HG03342 (cell line): ENCODE measurements at regions not wholly inside any gene's neighbourhood (a gene's known extent, or its start where the extent isn't known, plus 50 kb on each side); places are given as distances from the start of the nearest gene placed in this dataset.
"Not testable (repeated sequence)": the region's sequence is repeated elsewhere in the genome, so short reads cannot be mapped to it uniquely, and the experiment has no call there.

Source experiments
- ATAC-seq: cut with Tn5 transposase; IDR thresholded peaks from one replicate; pipeline ENCODE4 v1.9.1; 2021; ENCODE audit warnings: mild to moderate bottlenecking, moderate library complexity; ENCODE audit not compliant: unreplicated experiment

DNA sequence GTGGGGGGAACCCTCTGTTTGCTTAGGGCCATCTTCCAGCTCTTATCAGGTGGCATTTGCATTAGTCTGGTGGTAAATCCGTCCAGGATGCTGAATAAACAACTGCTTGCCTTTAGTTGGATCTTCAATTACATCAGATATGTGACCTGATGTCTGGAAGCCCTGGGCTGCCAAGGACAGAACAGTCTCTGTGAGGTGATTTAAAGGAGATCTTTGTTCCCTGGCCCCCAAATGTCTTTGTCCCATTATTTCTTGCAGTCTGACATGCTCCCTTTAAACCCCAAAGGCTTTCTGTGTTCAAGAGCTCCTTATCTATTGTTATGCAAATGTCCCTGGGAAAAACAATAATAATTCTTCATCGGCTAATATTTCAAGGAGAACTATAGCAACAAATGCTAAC lies 84.6 kb upstream of the SPTLC3 start:
- ATAC-seq, result no peak

DNA sequence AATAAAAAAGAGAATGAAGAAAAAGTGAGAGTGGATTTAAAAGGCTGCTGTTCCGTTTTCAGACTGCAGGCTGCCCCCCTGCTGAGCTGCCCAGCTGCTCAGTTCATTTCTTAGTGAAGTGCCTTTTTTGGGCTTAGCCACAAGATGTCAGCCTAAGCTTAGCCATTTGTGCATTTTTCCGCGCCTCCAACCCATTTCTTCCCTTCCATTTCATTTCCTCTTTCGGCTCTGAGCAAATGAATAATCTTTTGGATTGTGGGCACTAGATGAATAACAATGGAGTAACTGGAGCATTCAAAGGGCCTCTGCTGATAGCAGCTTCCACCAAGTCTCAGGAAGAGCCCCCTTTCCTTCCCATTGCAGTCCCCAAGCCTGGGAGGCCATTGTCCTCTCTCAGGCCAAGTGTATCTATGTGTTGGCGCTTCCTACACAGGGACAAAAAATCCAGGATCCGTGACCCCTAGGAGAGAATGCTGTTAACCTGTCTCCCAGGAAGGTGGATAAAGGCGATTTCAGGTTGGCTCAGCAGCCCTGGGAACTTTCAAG lies 83.5 kb upstream of the SPTLC3 start:
- peak; percentile 96 for ATAC-seq

GRCh38 chr20:12925863-12926793 lies 82.6 kb upstream of the SPTLC3 start:
- no peak for ATAC-seq

- ATAC-seq, result no peak
These were observed 81.3 kb upstream of the SPTLC3 start for GRCh38 chr20:12927489-12927888.

- ATAC-seq, result no peak
These were observed 80.4 kb upstream of the SPTLC3 start for GRCh38 chr20:12928358-12928754.

GRCh38 chr20:12928755-12929401 lies 79.9 kb upstream of the SPTLC3 start:
- no peak for ATAC-seq

GRCh38 chr20:12936020-12936419 lies 72.8 kb upstream of the SPTLC3 start:
- peak; percentile 46 for ATAC-seq

DNA sequence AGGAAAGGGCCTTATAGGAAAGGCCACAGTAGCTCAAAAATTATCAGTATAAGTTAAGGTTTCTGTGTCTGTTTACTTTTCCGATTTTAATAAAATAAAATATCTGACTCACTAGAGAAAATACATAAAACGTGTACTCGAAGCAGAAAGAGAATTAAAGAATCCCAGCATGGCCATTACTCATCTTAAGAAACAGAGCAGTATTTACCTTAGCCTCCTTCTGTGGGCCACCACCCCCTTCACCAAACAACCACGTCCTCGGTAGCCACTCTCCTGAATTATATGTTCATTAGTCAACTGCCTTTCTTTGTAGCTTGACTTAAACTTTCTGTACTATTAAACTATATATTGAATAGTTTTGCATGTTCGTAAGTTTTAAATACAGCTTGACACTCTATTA lies 72.2 kb upstream of the SPTLC3 start:
- no peak for ATAC-seq

GRCh38 chr20:12941025-12941424 lies 67.7 kb upstream of the SPTLC3 start:
- no peak for ATAC-seq

GRCh38 chr20:12942123-12942522 lies 66.6 kb upstream of the SPTLC3 start:
- ATAC-seq, result no peak

DNA sequence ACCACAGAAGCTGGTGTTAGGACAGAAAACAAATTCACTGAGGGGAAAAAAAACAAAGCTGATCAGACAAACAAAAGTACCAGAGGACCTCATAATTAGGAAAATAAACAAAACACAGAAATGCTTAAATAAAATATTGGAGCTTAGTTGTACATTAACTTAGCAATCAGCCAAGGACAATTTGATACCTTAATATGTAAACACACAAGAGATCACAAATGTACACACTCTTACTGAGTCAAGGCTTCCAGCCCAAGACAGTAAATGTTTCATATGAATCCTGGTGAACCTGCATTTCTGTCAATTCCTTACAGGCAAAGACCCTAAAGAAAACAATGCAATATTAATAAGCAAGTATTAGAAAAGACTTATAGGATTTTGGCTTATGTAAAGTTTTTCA lies 62.0 kb upstream of the SPTLC3 start:
- ATAC-seq, result no peak

DNA sequence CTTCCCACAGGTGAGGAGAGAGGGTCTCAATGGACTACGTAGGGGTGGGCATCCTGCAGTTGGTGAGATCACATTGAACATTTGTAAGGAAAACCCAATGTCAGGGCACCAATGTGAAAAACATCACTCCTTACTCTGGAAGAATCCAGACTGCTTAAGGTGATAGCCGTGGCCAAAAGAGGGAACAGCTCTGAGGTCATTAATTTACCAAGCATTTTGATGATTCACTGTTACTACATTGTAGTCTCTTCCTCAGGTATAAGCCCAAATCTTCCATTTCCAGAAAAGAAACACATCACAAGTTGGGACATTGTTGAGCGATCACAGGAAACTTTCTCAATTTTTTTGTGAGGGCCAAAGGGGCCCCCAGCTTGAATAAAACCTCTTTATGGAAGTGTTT lies 61.1 kb upstream of the SPTLC3 start:
- no peak for ATAC-seq

GRCh38 chr20:12949429-12949980 lies 59.3 kb upstream of the SPTLC3 start:
- ATAC-seq, result no peak

DNA sequence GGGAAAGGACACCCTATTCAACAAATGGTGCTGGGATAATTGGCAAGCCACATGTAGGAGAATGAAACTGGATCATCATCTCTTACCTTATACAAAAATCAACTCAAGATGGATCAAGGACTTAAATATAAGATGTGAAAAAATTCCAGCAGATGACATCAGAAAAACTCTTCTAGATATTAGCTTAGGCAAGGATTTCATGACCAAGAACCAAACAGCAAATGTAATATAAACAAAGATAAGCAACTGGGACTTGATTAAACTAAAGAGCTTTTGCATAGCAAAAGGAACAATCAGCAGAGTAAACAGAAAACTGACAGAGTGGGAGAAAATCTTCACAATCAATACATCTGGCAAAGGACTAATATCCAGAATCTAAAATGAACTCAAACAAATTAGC lies 54.5 kb upstream of the SPTLC3 start:
- not testable (repeated sequence) for ATAC-seq

GRCh38 chr20:12955611-12956010 lies 53.2 kb upstream of the SPTLC3 start:
- no peak for ATAC-seq

DNA sequence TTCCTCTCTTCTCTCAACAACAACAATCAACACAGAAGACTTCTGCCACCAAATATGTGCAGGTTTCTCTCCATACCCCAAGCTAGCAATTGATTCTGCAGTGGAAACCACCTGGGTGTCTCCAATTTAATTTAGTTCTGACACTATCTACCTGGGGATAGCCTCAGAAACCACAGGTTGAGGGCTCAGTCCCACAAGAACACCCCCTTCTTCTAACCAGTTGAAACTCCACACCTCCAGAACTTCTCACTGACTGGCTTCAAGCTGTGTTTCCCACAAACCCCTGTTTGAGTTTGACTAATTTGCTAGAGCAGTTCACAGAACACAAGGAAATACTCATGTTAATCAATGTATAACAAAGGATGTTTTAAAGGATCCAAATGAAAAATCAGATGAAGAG lies 52.5 kb upstream of the SPTLC3 start:
- no peak for ATAC-seq

DNA sequence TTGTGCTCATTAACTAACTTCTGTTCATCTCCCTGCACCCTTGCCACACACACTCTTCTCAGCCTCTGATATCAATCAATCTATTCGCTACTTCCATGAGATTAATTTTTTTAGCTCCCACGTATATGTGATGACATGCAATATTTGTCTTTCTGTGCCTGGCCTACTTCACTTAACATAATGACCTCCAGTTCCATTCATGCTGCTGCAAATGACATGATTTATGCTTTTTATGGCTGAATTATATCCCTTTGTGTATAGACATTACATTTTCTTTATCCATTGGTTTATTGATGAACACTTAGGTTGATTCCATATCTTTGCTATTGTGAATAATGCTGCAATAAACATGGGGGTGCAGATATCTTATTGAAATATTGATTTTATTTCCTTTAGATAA lies 50.8 kb upstream of the SPTLC3 start:
- no peak for ATAC-seq
